ENCODE measurements at regions not wholly inside any gene's neighbourhood (a gene's known extent, or its start where the extent isn't known, plus 50 kb on each side); places are given as distances from the start of the nearest gene placed in this dataset.

- in situ Hi-C loops (cut with MboI; ENCODE audit: low sequenced_read_pairs) (no loop called here), dilution Hi-C loops (cut with HindIII; ENCODE audit: low sequenced_read_pairs, unreplicated experiment) (no loop called here), intact Hi-C loops (cut with micrococcal nuclease) (no loop called here)
- no peaks in the 10 kb centered on the region for H3K27me3 ChIP-seq (ENCODE audit: control insufficient read depth, insufficient read depth, low read length)
- CTCF ChIA-PET = no interaction called here
- no peaks in the 10 kb centered on the region for H3K4me1 ChIP-seq (ENCODE audit: control insufficient read depth, insufficient read depth, low read length)
- H2BK15ac ChIP-seq (ENCODE audit: low read depth, low read length) = no peak overlapping the region
- H2BK20ac ChIP-seq (ENCODE audit: low read depth, low read length) = no peak overlapping the region
- no peak overlapping the region for H3K9ac ChIP-seq (ENCODE audit: low read depth, low read length)
- H3K36me3 ChIP-seq (ENCODE audit: control insufficient read depth, insufficient read depth, low read length) = no peaks in the 10 kb centered on the region
- no peaks in the 10 kb centered on the region for H3K79me1 ChIP-seq (ENCODE audit: low read depth in 1 of 2, low read length in 2 of 2)
- no peak overlapping the region for H4K91ac ChIP-seq (ENCODE audit: insufficient read depth, low read depth, low read length)
- H2BK5ac ChIP-seq (ENCODE audit: low read depth, low read length, poor library complexity, severe bottlenecking) = no peak overlapping the region
- no peaks in the 10 kb centered on the region for H3K9me3 ChIP-seq (ENCODE audit: control insufficient read depth, insufficient read depth, low read length)
- no peak overlapping the region for H2BK120ac ChIP-seq (ENCODE audit: low read depth, low read length)
- H3K4me2 ChIP-seq (ENCODE audit: low read depth, low read length) = no peak overlapping the region
- POLR2A ChIA-PET (ENCODE audit: unreplicated experiment) = no interaction called here
- TF ChIP-seq ELK1 (IDR thresholded peaks at IDR 0.05; ENCODE audit: borderline replicate concordance, low read depth, low read length) (no peak), CTCF (conservative IDR thresholded peaks at IDR 0.05; ENCODE audit: low read depth, low read length) (no peak), RFX5 (IDR thresholded peaks at IDR 0.05; ENCODE audit: low read depth, low read length) (no peak), MAZ (IDR thresholded peaks at IDR 0.05; ENCODE audit: borderline replicate concordance, low read depth, low read length) (no peak), USF2 (IDR thresholded peaks at IDR 0.05; ENCODE audit: low read depth, low read length) (no peak), CHD1 (IDR thresholded peaks at IDR 0.05; ENCODE audit: low read depth, low read length) (no peak), SMC3 (IDR thresholded peaks at IDR 0.05; ENCODE audit: low read depth, low read length) (no peak), CEBPB (IDR thresholded peaks at IDR 0.05; ENCODE audit: low read depth, low read length) (no peak), RAD21 (IDR thresholded peaks at IDR 0.05; ENCODE audit: low read length) (no peak)
- no peaks in the 10 kb centered on the region for H4K20me1 ChIP-seq (ENCODE audit: insufficient read depth, low read length)
- DNase-seq (no peak), ATAC-seq (ENCODE audit: low read depth) (no peak)
- no CpG with 5 or more reads among the region's 1 CpG for WGBS, 2 experiments (ENCODE audit: extremely low coverage in 2 of 2, insufficient read length in 1 of 2)
- H2AFZ ChIP-seq (replicated peaks; ENCODE audit: low read length, poor library complexity) = no peak overlapping the region
- H3K4me3 ChIP-seq (ENCODE audit: insufficient read depth, low read depth, low read length) = no peak overlapping the region
- no peak overlapping the region for H3K27ac ChIP-seq (ENCODE audit: insufficient read depth, low read length)
- BruUV-seq (replicated peaks) = no TSS peak
- no peak overlapping the region for H4K5ac ChIP-seq (ENCODE audit: low read depth, low read length)
- no peak overlapping the region for H2AK5ac ChIP-seq (ENCODE audit: low read depth, low read length)
- no peak overlapping the region for H3K56ac ChIP-seq (ENCODE audit: extremely low read depth, insufficient read depth, low read length)
- no peak overlapping the region for H4K8ac ChIP-seq (ENCODE audit: low read depth in 2 of 2, low read length in 2 of 2)
- no peaks in the 10 kb centered on the region for H3K9me1 ChIP-seq (ENCODE audit: insufficient read depth, low read length)
- H2AK9ac ChIP-seq (replicated peaks; ENCODE audit: low read depth, low read length, poor library complexity) = no peak overlapping the region
- H3K4ac ChIP-seq (ENCODE audit: low read depth, low read length) = no peak overlapping the region
- H3K23ac ChIP-seq (ENCODE audit: low read depth, low read length) = no peak overlapping the region
- H3K14ac ChIP-seq (replicated peaks; ENCODE audit: low read depth, low read length) = no peak overlapping the region
- H3K18ac ChIP-seq (ENCODE audit: low read depth, low read length) = no peak overlapping the region
Observed at GRCh38 chr7:46583656-46584055, 662.6 kb upstream of the IGFBP3 start.

Measured in IMR-90 (cell line).